WTC11 (cell line): ENCODE measurements at regions not wholly inside any gene's neighbourhood (a gene's known extent, or its start where the extent isn't known, plus 50 kb on each side); places are given as distances from the start of the nearest gene placed in this dataset.

Experiments used
- ATAC-seq: fragments of 200-7000 bp; cut with Tn5 transposase; 2 replicates; pipeline ENCODE4 v1.10.0; 2021; ENCODE audit warnings: mild to moderate bottlenecking, moderate library complexity
- CTCF ChIA-PET: fragments of 300-600 bp; sonication (Branson Sonifier 250); formaldehyde crosslinking; loops from one replicate; lab custom pipeline; 2021; ENCODE audit warnings: antibody characterized with exemption; lab: Charles Lee
- POLR2A ChIA-PET: fragments of 350-600 bp; sonication (Branson Sonifier 250); formaldehyde crosslinking; loops from one replicate; lab custom pipeline; 2021; ENCODE audit warnings: antibody characterized with exemption; lab: Charles Lee
- DNase-seq: peaks from one replicate; pipeline ENCODE4 v3.0.0; 2021; ENCODE audit warnings: low spot score
- H3K27ac Mint-ChIP-seq: 2 replicates; pipeline ENCODE4 v1.8.0; 2021; ENCODE audit warnings: mixed read lengths
- H3K27me3 Mint-ChIP-seq: 2 replicates; pipeline ENCODE4 v1.8.0; 2021; ENCODE audit warnings: low read depth, mild to moderate bottlenecking, moderate library complexity, mixed read lengths
- H3K36me3 Mint-ChIP-seq: 2 replicates; pipeline ENCODE4 v1.8.0; 2021; ENCODE audit warnings: mixed read lengths
- H3K4me1 Mint-ChIP-seq: 2 replicates; pipeline ENCODE4 v1.8.0; 2022; ENCODE audit warnings: mixed read lengths
- H3K4me3 Mint-ChIP-seq: 2 replicates; pipeline ENCODE4 v1.8.0; 2021; ENCODE audit warnings: mild to moderate bottlenecking, moderate library complexity, mixed read lengths
- H3K9me3 Mint-ChIP-seq: 2 replicates; pipeline ENCODE4 v1.8.0; 2021; ENCODE audit warnings: mixed read lengths
- ARID4B ChIP-seq: sonication (generic); formaldehyde crosslinking; IDR thresholded peaks from 2 replicates; pipeline ENCODE4 v1.8.0; 2023; ENCODE audit warnings: missing genetic modification reagents, mild to moderate bottlenecking, borderline replicate concordance
- ATF2 ChIP-seq: sonication (generic); formaldehyde crosslinking; IDR thresholded peaks from 2 replicates; pipeline ENCODE4 v1.8.1; 2022; ENCODE audit warnings: low read depth, missing genetic modification reagents, borderline replicate concordance
- E2F1 ChIP-seq: sonication (generic); formaldehyde crosslinking; IDR thresholded peaks from 2 replicates; pipeline ENCODE4 v1.8.0; 2022; ENCODE audit warnings: mild to moderate bottlenecking, missing genetic modification reagents
- E2F4 ChIP-seq: sonication (generic); formaldehyde crosslinking; IDR thresholded peaks from 2 replicates; pipeline ENCODE4 v1.8.1; 2022; ENCODE audit warnings: low read depth, mild to moderate bottlenecking, moderate library complexity, missing genetic modification reagents, borderline replicate concordance
- FOXK1 ChIP-seq: sonication (generic); formaldehyde crosslinking; IDR thresholded peaks from 2 replicates; pipeline ENCODE4 v1.8.0; 2022; ENCODE audit warnings: mild to moderate bottlenecking, moderate library complexity, missing genetic modification reagents
- NFE2L1 ChIP-seq: sonication (generic); formaldehyde crosslinking; IDR thresholded peaks from 2 replicates; pipeline ENCODE4 v1.8.1; 2023; ENCODE audit warnings: missing genetic modification reagents
- NR2C2 ChIP-seq: sonication (generic); formaldehyde crosslinking; IDR thresholded peaks from 2 replicates; pipeline ENCODE4 v1.8.0; 2022; ENCODE audit warnings: mild to moderate bottlenecking, missing genetic modification reagents
- PRDM15 ChIP-seq: sonication (generic); formaldehyde crosslinking; IDR thresholded peaks from 2 replicates; pipeline ENCODE4 v1.8.0; 2022; ENCODE audit warnings: missing genetic modification reagents
- PRRX2 ChIP-seq: fragments of 250-450 bp; sonication (Bioruptor Pico); IDR thresholded peaks from 2 replicates; pipeline ENCODE4 v1.8.0; 2021; ENCODE audit warnings: mild to moderate bottlenecking
- SP1 ChIP-seq: sonication (generic); formaldehyde crosslinking; conservative IDR thresholded peaks from 2 replicates; pipeline ENCODE4 v1.8.1; 2022; ENCODE audit warnings: missing genetic modification reagents
- TEAD4 ChIP-seq: sonication (generic); formaldehyde crosslinking; IDR thresholded peaks from 2 replicates; pipeline ENCODE4 v1.8.0; 2022; ENCODE audit warnings: mild to moderate bottlenecking, missing genetic modification reagents
- TP53 ChIP-seq: sonication (generic); formaldehyde crosslinking; IDR thresholded peaks from 2 replicates; pipeline ENCODE4 v1.8.1; 2023; ENCODE audit warnings: mild to moderate bottlenecking, missing genetic modification reagents
- USF2 ChIP-seq: sonication (generic); formaldehyde crosslinking; IDR thresholded peaks from 2 replicates; pipeline ENCODE4 v1.8.1; 2023; ENCODE audit warnings: mild to moderate bottlenecking, missing genetic modification reagents, moderate library complexity
- ZBTB21 ChIP-seq: sonication (generic); formaldehyde crosslinking; IDR thresholded peaks from 2 replicates; pipeline ENCODE4 v1.8.1; 2023; ENCODE audit warnings: mild to moderate bottlenecking, missing genetic modification reagents, borderline replicate concordance
- ZMAT4 ChIP-seq: fragments of 250-450 bp; sonication (Bioruptor Pico); IDR thresholded peaks from 2 replicates; pipeline ENCODE4 v1.9.0; 2021; ENCODE audit warnings: mild to moderate bottlenecking
- ZNF396 ChIP-seq: fragments of 250-450 bp; sonication (Bioruptor Pico); IDR thresholded peaks from 2 replicates; pipeline ENCODE4 v1.8.0; 2021; ENCODE audit warnings: mild to moderate bottlenecking, moderate library complexity, borderline replicate concordance
- ZNF671 ChIP-seq: fragments of 250-450 bp; sonication (Bioruptor Pico); IDR thresholded peaks from 2 replicates; pipeline ENCODE4 v1.8.0; 2021; ENCODE audit warnings: mild to moderate bottlenecking

GRCh38 chr12:131323879-131324278 is 370.2 kb downstream of the ADGRD1 start:
- H3K27me3 Mint-ChIP-seq = peaks cover 3% of the 10 kb centered on the region; the same call in 1 of the 2 replicates
- TF ChIP-seq SP1 (no peak), NR2C2 (CRISPR knock-in tag) (no peak), ATF2 (CRISPR knock-in tag) (no peak), FOXK1 (CRISPR knock-in tag) (no peak), TP53 (CRISPR knock-in tag) (no peak), PRRX2 (CRISPR knock-in tag) (no peak), ZBTB21 (CRISPR knock-in tag) (no peak), USF2 (no peak), ARID4B (CRISPR knock-in tag) (no peak), NFE2L1 (CRISPR knock-in tag) (no peak), ZNF671 (CRISPR knock-in tag) (no peak), PRDM15 (CRISPR knock-in tag) (no peak), ZMAT4 (CRISPR knock-in tag) (no peak), ZNF396 (no peak), TEAD4 (CRISPR knock-in tag) (no peak), E2F1 (CRISPR knock-in tag) (no peak), E2F4 (CRISPR knock-in tag) (no peak)
- POLR2A ChIA-PET = no interaction called here
- peaks cover 58% of the 10 kb centered on the region for H3K9me3 Mint-ChIP-seq
- CTCF ChIA-PET = interaction anchor here (0.6 kb wide), 1 partner anchor 454 kb away, joined by 4 read pairs; no protein-coding TSS in a partner anchor
- H3K27ac Mint-ChIP-seq = no peak overlapping the region
- peaks cover 57% of the 10 kb centered on the region for H3K36me3 Mint-ChIP-seq
- DNase-seq (no peak), ATAC-seq (no peak)
- H3K4me1 Mint-ChIP-seq = peaks cover 31% of the 10 kb centered on the region
- H3K4me3 Mint-ChIP-seq = no peak overlapping the region
